ENCODE measurements at regions not wholly inside any gene's neighbourhood (a gene's known extent, or its start where the extent isn't known, plus 50 kb on each side); places are given as distances from the start of the nearest gene placed in this dataset.

GRCh38 chr15:101560722-101561583, 71.4 kb upstream of the PCSK6 start:
- no peak for TF ChIP-seq EZH2 (IDR thresholded peaks at IDR 0.05; ENCODE audit: borderline replicate concordance, low read depth, low read length, poor library complexity, severe bottlenecking)
- TF ChIP-seq CTCF (conservative IDR thresholded peaks at IDR 0.05; ENCODE audit: low read depth, low read length): no peak
